ENCODE measurements at regions not wholly inside any gene's neighbourhood (a gene's known extent, or its start where the extent isn't known, plus 50 kb on each side); places are given as distances from the start of the nearest gene placed in this dataset.
A peak's percentile ranks its signal among the peaks of the same experiment; 100 is the strongest.

DNA sequence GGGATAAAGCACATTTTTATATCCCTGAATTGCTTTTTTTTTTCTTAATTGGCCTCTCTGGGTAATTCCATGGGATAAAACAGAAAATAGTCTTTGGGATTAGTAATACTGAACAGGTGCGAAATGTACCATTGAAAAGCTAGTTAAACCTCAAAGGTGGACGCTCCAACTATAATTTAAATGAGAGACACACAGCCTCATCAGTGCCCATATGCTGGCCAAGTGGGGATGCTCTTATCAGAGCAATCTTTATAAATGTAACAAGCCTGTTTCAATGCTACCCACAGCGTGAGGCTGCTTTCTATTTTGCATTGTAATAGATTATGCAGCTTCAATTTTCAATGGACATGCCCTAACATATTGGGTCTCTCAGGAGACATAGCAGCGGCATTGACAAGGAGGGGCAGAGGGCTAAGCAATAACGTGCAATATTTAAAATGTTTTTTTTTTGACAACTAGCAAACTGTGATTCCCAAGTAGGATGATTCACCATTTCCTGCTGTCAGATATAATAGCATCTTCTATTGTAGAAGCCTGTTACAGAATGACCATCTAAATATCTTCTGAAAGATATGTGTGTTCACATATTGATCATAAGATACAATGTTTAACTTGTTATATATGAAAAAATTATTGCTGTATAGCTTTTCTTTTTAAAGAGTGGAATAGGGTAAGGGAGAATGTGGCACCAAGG is 91.3 kb upstream of the BET1 start:
- no peaks in the 10 kb centered on the region for H3K36me3 Mint-ChIP-seq (ENCODE audit: unreplicated experiment)
- no peak overlapping the region for H3K4me3 Mint-ChIP-seq (ENCODE audit: unreplicated experiment)
- H3K9me3 Mint-ChIP-seq (ENCODE audit: unreplicated experiment) = no peaks in the 10 kb centered on the region
- no peak for TF ChIP-seq CTCF (IDR thresholded peaks at IDR 0.05)
- H3K4me1 Mint-ChIP-seq (ENCODE audit: unreplicated experiment) = peaks cover 30% of the 10 kb centered on the region
- H3K27ac Mint-ChIP-seq (ENCODE audit: unreplicated experiment) = peak overlapping the region; percentile 71
- H3K27me3 Mint-ChIP-seq (ENCODE audit: unreplicated experiment) = no peaks in the 10 kb centered on the region
- no peak for DNase-seq (ENCODE audit: extremely low spot score, unreplicated experiment)

GRCh38 chr7:94099679-94100078 is 95.5 kb upstream of the BET1 start:
- no peaks in the 10 kb centered on the region for H3K36me3 Mint-ChIP-seq (ENCODE audit: unreplicated experiment)
- H3K27ac Mint-ChIP-seq (ENCODE audit: unreplicated experiment) = peak overlapping the region; percentile 41
- H3K9me3 Mint-ChIP-seq (ENCODE audit: unreplicated experiment) = peaks cover 4% of the 10 kb centered on the region
- H3K27me3 Mint-ChIP-seq (ENCODE audit: unreplicated experiment) = no peaks in the 10 kb centered on the region
- DNase-seq (ENCODE audit: extremely low spot score, unreplicated experiment) = no peak
- H3K4me1 Mint-ChIP-seq (ENCODE audit: unreplicated experiment) = peaks cover 22% of the 10 kb centered on the region
- H3K4me3 Mint-ChIP-seq (ENCODE audit: unreplicated experiment) = no peak overlapping the region
- TF ChIP-seq CTCF (IDR thresholded peaks at IDR 0.05) = no peak

- Mint-ChIP-seq H3K9me3 (ENCODE audit: unreplicated experiment) (peaks cover 4% of the 10 kb centered on the region), H3K4me1 (ENCODE audit: unreplicated experiment) (peaks cover 12% of the 10 kb centered on the region), H3K36me3 (ENCODE audit: unreplicated experiment) (no peaks in the 10 kb centered on the region), H3K27ac (ENCODE audit: unreplicated experiment) (no peak overlapping the region), H3K27me3 (ENCODE audit: unreplicated experiment) (no peaks in the 10 kb centered on the region), H3K4me3 (ENCODE audit: unreplicated experiment) (no peak overlapping the region)
- no peak for DNase-seq (ENCODE audit: extremely low spot score, unreplicated experiment)
- TF ChIP-seq CTCF (IDR thresholded peaks at IDR 0.05) = no peak
These were observed 96.7 kb upstream of the BET1 start for GRCh38 chr7:94100723-94101345.

- H3K4me3 Mint-ChIP-seq (ENCODE audit: unreplicated experiment) = no peak overlapping the region
- peaks cover 4% of the 10 kb centered on the region for H3K9me3 Mint-ChIP-seq (ENCODE audit: unreplicated experiment)
- no peak for DNase-seq (ENCODE audit: extremely low spot score, unreplicated experiment)
- H3K36me3 Mint-ChIP-seq (ENCODE audit: unreplicated experiment) = no peaks in the 10 kb centered on the region
- no peaks in the 10 kb centered on the region for H3K27me3 Mint-ChIP-seq (ENCODE audit: unreplicated experiment)
- peaks cover 9% of the 10 kb centered on the region for H3K4me1 Mint-ChIP-seq (ENCODE audit: unreplicated experiment)
- no peak for TF ChIP-seq CTCF (IDR thresholded peaks at IDR 0.05)
- H3K27ac Mint-ChIP-seq (ENCODE audit: unreplicated experiment) = no peak overlapping the region
These were observed 100.1 kb upstream of the BET1 start for GRCh38 chr7:94104301-94104700.

DNA sequence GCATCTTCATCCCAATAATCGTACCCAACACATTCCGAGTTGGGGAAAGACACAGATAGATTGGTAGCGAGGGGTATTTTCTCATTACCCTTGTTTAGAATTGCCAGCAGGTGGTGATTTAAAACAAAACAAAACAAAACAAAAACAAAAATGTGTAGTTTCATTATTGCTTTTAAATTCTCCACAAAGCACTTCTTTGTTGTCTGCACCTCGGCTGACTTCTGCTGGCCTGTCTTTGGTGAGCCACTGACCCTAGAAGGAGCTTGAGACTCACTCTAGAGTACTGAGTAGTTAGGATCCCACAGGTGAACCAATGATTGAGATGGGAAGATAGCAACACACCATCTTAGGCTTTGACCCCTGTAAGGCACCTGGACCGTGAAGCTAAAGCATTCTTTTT is 105.4 kb upstream of the BET1 start:
- Mint-ChIP-seq H3K4me1 (ENCODE audit: unreplicated experiment) (peaks cover 7% of the 10 kb centered on the region), H3K36me3 (ENCODE audit: unreplicated experiment) (no peaks in the 10 kb centered on the region), H3K9me3 (ENCODE audit: unreplicated experiment) (peaks cover 6% of the 10 kb centered on the region), H3K27me3 (ENCODE audit: unreplicated experiment) (no peaks in the 10 kb centered on the region), H3K4me3 (ENCODE audit: unreplicated experiment) (no peak overlapping the region), H3K27ac (ENCODE audit: unreplicated experiment) (no peak overlapping the region)
- no peak for DNase-seq (ENCODE audit: extremely low spot score, unreplicated experiment)
- no peak for TF ChIP-seq CTCF (IDR thresholded peaks at IDR 0.05)

Measured in osteocyte (in vitro differentiated cells).